HepG2 (cell line): ENCODE measurements at regions not wholly inside any gene's neighbourhood (a gene's known extent, or its start where the extent isn't known, plus 50 kb on each side); places are given as distances from the start of the nearest gene placed in this dataset.

Source experiments
- HMGXB3 ChIP-seq: sonication (generic); formaldehyde crosslinking; IDR thresholded peaks from 2 replicates; pipeline ENCODE4 v1.4.0; 2020; ENCODE audit warnings: missing genetic modification reagents, borderline replicate concordance
- XRCC5 ChIP-seq: fragments of 200-400 bp; formaldehyde crosslinking; optimal IDR thresholded peaks from 2 replicates; pipeline ENCODE3; 2017; ENCODE audit warnings: mild to moderate bottlenecking, low read length
- ZSCAN12 ChIP-seq: sonication (generic); formaldehyde crosslinking; IDR thresholded peaks from 2 replicates; pipeline ENCODE4 v1.9.0; 2021; ENCODE audit warnings: mild to moderate bottlenecking, missing genetic modification reagents
- TF ChIP-seq, protein P1 (sequence below): IDR thresholded peaks from 2 replicates; pipeline ENCODE4 v1.4.0; 2020; ENCODE audit warnings: mild to moderate bottlenecking, missing genetic modification reagents

DNA sequence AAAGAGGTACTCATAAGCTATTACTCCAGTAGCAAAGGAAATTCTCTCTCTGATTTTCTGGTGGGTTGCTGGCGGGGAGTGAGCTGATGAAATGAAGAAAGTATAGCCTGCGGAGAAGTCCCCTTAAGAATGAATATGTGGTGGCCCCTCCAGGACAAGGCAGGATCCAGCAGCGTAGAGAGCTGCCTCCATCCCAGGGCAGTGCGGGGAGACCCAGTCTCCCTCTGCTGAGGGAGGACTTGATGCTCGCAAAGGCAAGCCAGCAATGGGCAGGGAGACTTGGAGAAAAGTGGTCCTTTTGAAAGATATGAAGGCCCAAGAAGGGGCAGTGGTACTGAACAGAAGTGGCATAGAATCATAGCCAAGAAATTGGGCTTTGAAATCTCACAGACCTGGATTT lies 106.0 kb upstream of the SLC44A3 start (continued):
- TF ChIP-seq, protein P1, sequence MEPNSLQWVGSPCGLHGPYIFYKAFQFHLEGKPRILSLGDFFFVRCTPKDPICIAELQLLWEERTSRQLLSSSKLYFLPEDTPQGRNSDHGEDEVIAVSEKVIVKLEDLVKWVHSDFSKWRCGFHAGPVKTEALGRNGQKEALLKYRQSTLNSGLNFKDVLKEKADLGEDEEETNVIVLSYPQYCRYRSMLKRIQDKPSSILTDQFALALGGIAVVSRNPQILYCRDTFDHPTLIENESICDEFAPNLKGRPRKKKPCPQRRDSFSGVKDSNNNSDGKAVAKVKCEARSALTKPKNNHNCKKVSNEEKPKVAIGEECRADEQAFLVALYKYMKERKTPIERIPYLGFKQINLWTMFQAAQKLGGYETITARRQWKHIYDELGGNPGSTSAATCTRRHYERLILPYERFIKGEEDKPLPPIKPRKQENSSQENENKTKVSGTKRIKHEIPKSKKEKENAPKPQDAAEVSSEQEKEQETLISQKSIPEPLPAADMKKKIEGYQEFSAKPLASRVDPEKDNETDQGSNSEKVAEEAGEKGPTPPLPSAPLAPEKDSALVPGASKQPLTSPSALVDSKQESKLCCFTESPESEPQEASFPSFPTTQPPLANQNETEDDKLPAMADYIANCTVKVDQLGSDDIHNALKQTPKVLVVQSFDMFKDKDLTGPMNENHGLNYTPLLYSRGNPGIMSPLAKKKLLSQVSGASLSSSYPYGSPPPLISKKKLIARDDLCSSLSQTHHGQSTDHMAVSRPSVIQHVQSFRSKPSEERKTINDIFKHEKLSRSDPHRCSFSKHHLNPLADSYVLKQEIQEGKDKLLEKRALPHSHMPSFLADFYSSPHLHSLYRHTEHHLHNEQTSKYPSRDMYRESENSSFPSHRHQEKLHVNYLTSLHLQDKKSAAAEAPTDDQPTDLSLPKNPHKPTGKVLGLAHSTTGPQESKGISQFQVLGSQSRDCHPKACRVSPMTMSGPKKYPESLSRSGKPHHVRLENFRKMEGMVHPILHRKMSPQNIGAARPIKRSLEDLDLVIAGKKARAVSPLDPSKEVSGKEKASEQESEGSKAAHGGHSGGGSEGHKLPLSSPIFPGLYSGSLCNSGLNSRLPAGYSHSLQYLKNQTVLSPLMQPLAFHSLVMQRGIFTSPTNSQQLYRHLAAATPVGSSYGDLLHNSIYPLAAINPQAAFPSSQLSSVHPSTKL (CRISPR knock-in tag) = no peak
- TF ChIP-seq ZSCAN12 = no peak
- no peak for TF ChIP-seq XRCC5
- TF ChIP-seq HMGXB3 (CRISPR knock-in tag) = no peak
